ENCODE measurements at regions not wholly inside any gene's neighbourhood (a gene's known extent, or its start where the extent isn't known, plus 50 kb on each side); places are given as distances from the start of the nearest gene placed in this dataset.
"Not testable (repeated sequence)": the region's sequence is repeated elsewhere in the genome, so short reads cannot be mapped to it uniquely, and the experiment has no call there.

GRCh38 chr18:11511434-11512095 is 97.8 kb upstream of the SLC35G4 start:
- no peak for DNase-seq (ENCODE audit: low spot score)

DNA sequence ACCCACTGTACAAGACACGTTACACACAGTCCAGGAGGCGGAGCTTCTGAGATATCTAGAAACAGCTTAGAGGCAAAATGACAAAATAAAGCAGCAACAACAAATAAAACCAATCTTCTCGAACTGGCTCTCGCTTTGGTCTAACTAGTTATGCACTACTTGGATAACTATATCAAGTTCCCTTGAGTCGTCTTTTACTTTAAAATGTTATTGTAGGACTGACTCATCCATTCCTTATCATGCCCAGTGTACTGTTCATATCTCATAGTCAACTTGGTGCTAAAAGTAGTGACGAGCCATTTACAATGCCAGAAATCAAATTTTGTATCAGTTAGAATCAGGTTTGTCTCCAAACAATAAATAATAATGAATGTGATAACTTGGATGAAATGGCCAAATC is 102.5 kb upstream of the SLC35G4 start:
- DNase-seq (ENCODE audit: low spot score), result no peak

DNA sequence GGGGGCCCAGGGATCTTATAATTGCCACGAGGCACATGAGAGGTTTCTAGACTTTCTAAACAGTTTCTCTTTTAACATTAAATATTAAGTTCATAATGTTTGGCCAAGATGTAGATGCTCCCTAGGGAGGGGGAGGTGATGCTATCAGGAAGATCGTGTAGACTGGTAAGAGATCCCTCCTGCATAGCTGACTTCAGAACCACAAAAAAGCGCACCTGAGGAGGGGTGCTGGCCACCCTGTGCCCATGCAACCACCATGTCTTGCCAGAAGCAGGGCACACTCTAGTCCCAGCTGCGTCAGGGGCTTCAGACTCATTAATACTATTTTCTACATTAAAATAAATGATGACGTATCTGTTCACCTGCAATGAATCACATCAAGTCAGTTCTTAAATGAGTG is 103.4 kb upstream of the SLC35G4 start:
- DNase-seq (ENCODE audit: low spot score), result no peak

DNA sequence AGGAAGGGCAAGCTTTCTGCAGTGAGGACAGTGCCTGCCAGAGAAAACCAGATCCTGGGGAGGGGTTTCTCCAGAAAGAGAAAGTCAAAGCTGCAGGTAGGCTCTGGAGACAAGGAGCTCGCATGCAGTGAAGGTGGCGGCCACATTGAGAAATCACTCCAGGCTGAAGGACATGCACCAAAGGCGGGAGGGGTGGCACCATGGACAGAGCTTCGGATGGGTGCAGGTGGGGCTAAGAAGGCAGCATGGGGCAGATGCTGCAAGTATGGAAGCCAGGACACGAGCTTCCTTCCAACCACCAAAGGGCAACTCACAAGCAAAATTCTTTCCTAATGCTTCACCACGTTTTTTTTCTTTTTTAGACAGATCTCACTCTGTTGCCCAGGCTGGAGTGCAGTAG is 104.4 kb upstream of the SLC35G4 start:
- no peak for DNase-seq (ENCODE audit: low spot score)

DNA sequence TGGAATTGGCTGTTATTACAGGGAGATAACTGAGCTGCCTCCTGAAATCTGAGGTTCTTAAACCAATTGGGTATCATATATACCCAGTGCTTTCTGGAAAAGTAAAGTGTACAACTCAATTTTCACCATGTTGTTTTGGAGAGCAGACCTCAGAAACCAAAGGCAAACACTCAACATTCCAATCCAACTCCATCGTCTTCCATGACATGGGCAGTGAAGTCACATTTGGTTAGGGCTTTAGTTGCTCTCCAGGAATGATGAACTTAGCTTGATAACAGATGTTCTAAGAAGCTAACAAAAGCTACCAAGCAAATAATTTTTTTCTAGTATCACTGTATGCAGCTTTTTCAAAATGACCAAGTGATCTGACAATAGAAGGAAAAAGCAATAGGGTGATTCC is 107.0 kb upstream of the SLC35G4 start:
- no peak for DNase-seq (ENCODE audit: low spot score)

- no peak for DNase-seq (ENCODE audit: low spot score)
These were observed 108.0 kb upstream of the SLC35G4 start for GRCh38 chr18:11501352-11501751.

- DNase-seq (ENCODE audit: low spot score), result peak; percentile 89
These were observed 109.0 kb upstream of the SLC35G4 start for GRCh38 chr18:11500153-11501122.

DNA sequence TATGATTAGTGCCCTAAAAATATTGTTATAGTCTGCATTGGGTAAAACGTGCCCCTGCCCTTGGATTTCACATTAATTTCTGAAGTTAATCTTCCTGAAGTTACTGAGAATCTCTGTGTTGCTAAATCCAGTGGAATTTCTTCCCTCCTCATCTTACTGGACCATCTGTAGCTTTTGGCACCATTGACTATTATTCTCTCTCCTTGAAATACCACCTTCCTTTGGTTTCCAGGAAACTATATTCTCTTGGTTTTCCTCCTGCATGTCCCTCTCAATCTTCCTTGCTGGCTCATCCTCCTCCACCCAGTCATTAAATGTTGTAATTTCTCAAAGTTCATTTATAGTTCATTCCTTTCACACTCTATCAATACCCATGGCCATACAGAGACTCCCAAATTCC is 110.6 kb upstream of the SLC35G4 start:
- DNase-seq (ENCODE audit: low spot score), result no peak

DNA sequence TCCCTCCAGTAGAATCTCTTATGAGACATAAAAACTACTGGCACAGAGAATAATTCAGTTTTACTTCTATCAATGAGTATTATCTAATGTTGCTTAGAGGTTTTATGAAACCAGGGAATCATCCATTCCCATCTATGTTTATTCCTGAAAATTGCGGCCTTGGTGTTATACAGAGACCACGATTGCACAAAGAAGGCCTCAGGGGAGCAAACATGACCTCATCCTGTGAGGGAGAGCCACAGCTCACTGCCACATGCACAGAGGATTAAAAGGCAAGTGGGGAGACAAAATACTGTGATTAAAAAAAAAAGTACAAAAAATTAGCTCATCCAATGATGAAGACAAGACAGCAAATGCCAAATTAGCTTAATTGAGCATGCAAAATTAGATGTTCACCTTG is 111.8 kb upstream of the SLC35G4 start:
- no peak for DNase-seq (ENCODE audit: low spot score)

- DNase-seq (ENCODE audit: low spot score), result no peak
These were observed 112.7 kb upstream of the SLC35G4 start for GRCh38 chr18:11496526-11497172.

GRCh38 chr18:11495441-11495840 is 114.0 kb upstream of the SLC35G4 start:
- no peak for DNase-seq (ENCODE audit: low spot score)

DNA sequence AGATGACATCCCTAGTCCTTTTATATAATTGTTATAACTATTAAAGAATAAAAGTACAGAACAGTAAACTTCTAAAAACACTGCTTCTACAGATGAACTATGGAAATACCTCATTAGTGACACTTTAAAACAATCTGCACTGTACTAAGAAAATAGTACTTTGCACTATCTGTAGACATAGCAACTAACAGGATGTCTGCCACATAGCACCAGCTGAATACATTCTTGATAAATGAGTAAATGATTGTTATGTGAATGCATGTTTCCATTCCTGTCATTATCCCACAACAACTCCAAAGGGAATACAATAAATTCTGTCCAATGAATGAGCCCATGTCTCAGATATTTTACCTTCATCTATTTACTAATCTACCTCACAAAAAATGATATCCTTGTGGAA is 115.3 kb upstream of the SLC35G4 start:
- DNase-seq (ENCODE audit: low spot score), result no peak

- DNase-seq (ENCODE audit: low spot score), result no peak
These were observed 120.0 kb upstream of the SLC35G4 start for GRCh38 chr18:11489266-11489899.

DNA sequence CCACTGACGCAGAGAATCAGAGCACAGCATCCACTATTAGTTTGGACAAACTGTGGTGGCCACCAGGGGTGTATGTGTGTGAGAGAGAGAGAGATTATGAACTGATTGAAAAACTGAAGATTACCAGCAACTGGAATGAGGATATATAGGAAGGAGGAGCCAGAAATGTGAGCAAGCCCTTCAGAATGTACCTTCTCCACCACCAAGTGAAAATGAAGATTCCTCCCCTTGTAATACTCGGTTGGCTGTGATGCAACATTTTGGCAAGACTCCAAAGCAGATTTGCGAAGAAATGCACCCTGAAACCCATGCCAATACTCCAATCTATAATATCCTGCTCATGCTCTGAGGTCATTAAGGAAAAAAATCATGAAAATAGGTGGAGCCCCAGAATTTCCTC is 121.2 kb upstream of the SLC35G4 start:
- no peak for DNase-seq (ENCODE audit: low spot score)

DNA sequence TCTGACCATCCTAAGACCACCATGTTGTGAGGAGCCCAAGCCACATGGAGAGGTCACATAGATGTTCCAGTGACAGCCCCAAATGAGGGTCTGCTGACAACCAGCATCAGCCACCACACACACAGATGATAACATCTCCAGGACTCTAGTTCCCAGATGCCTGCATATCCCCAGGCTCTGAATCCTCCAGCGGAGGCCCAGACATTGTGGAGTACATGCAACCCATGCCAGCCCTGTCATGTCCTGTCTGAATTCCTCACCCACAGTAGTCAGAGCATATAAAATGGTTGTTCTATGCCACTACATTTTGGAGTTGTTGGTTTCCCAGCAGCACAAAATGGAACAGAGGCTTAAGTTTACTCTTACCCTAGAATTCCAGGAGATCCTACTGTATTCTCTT is 122.0 kb upstream of the SLC35G4 start:
- no peak for DNase-seq (ENCODE audit: low spot score)

DNA sequence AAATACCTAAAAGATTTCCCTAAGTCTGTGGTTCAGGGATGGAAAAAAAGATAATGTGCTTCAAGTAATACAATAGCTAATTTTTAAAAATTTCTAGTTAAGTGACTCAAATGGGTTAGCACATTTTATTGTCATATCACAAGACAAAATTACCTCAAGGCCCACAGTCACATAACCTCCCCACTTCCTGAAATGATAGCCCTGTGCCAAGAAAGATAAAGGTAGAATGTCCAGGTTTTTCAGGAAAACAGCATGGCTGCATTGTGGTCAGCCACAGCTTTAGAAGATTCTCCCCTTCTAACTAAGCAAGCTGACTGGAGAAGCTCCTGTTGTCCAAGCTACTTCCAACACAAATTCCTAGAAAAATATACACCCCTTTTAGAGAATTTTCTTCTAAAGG is 127.1 kb upstream of the SLC35G4 start:
- DNase-seq (ENCODE audit: low spot score), result no peak

DNA sequence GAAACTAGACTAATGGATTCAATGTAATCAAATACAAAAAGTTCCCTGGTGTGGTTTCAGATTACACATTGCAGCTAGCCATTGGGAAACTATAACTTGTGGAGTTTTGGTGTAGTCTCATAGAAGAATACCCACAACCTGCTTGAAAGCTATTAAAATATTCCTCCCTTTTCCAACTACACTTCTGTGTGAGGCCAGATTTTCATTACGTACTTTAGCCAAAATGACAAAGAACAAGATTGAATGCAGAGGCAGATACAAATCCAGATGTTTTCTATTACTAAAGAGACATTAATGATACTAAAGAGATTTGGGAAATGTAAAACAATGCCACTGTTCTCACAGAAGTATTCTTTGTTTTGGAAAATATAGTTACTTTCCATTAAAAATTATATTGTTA is 128.7 kb upstream of the SLC35G4 start:
- DNase-seq (ENCODE audit: low spot score), result no peak

DNA sequence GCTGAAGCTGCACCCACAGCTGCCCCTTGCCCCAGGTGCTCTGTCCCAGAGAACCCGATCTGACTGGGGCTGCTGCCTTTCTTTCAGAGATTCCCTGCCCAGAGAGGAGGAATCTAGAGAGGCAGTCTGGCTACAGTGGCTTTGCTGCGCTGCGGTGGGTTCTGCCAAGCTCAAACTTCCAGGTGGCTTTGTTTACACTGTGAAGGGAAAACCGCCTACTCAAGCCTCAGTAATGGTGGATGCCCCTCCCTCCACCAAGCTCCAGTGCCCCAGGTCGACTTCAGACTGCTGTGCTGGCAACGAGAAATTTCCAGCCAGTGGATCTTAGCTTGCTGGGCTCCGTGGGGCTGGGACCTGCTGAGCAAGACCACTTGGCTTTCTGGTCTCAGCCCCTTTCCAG is 130.4 kb upstream of the SLC35G4 start:
- DNase-seq (ENCODE audit: low spot score), result not testable (repeated sequence)

- peak; percentile 32 for DNase-seq (ENCODE audit: low spot score)
These were observed 138.5 kb upstream of the SLC35G4 start for GRCh38 chr18:11470941-11471340.

- no peak for DNase-seq (ENCODE audit: low spot score)
These were observed 140.8 kb upstream of the SLC35G4 start for GRCh38 chr18:11468617-11469016.

- no peak for DNase-seq (ENCODE audit: low spot score)
These were observed 141.3 kb upstream of the SLC35G4 start for GRCh38 chr18:11468120-11468519.

- DNase-seq (ENCODE audit: low spot score), result no peak
These were observed 141.8 kb upstream of the SLC35G4 start for GRCh38 chr18:11467611-11468010.

Measured in COLO829 (cell line).